WTC11 (cell line): ENCODE measurements at regions not wholly inside any gene's neighbourhood (a gene's known extent, or its start where the extent isn't known, plus 50 kb on each side); places are given as distances from the start of the nearest gene placed in this dataset.

Source experiments
- MXD4 ChIP-seq: fragments of 250-450 bp; sonication (Bioruptor Pico); IDR thresholded peaks from 2 replicates; pipeline ENCODE4 v1.8.0; 2021; ENCODE audit warnings: mild to moderate bottlenecking, moderate library complexity, borderline replicate concordance
- NR2C2 ChIP-seq: sonication (generic); formaldehyde crosslinking; IDR thresholded peaks from 2 replicates; pipeline ENCODE4 v1.8.0; 2022; ENCODE audit warnings: mild to moderate bottlenecking, missing genetic modification reagents
- SMAD3 ChIP-seq: sonication (generic); formaldehyde crosslinking; IDR thresholded peaks from 2 replicates; pipeline ENCODE4 v1.8.0; 2022; ENCODE audit warnings: missing genetic modification reagents, mild to moderate bottlenecking, borderline replicate concordance
- ZNF121 ChIP-seq: sonication (generic); formaldehyde crosslinking; IDR thresholded peaks from 2 replicates; pipeline ENCODE4 v1.8.0; 2023; ENCODE audit warnings: missing genetic modification reagents
- TF ChIP-seq, protein P1 (sequence below): sonication (generic); formaldehyde crosslinking; IDR thresholded peaks from 2 replicates; pipeline ENCODE4 v1.8.0; 2022; ENCODE audit warnings: mild to moderate bottlenecking, missing genetic modification reagents
- TF ChIP-seq, protein P2 (sequence below): fragments of 200-600 bp; IDR thresholded peaks from 2 replicates; pipeline ENCODE4 v1.8.0; 2022; ENCODE audit warnings: antibody characterized with exemption
- TF ChIP-seq, protein P3 (sequence below): sonication (generic); formaldehyde crosslinking; IDR thresholded peaks from 2 replicates; pipeline ENCODE4 v1.8.0; 2022; ENCODE audit warnings: mild to moderate bottlenecking, missing genetic modification reagents

DNA sequence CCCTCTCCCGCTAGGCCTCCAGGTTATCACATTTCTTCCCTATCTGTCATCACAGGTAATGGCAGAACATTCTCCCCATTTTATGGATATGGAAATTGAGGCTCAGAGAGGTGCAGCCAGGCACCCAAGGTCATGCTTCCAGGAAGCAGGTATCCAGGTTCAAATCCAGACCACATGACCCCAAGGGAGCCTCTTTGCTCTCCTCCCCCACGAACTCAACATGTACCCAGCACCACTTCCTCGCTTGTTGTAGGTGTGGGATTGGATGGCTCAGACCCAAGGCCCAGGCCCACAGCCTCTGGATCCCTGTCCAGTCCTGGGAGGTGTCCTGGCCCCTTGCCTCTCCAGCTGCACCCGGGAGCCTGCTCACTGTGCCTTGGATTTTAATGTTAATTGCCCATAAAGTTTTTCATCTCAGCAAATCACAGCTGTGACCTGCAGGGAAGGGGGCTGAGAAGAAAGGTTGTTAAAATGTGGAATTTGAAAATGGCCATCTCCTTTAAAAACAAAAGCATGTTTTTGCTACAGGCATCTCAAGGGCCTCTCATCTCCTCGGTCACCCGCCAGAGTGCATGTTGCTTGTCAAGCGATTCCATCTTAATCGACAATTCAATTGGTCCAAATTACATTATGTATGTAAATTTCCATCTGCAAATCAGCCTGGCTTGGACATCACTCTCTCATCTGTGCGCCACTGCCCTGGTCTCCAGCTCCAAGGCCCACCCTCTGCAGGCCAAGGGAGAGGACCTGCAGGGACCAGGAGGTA lies 205.4 kb upstream of the ZMIZ1 start:
- TF ChIP-seq, protein P1, sequence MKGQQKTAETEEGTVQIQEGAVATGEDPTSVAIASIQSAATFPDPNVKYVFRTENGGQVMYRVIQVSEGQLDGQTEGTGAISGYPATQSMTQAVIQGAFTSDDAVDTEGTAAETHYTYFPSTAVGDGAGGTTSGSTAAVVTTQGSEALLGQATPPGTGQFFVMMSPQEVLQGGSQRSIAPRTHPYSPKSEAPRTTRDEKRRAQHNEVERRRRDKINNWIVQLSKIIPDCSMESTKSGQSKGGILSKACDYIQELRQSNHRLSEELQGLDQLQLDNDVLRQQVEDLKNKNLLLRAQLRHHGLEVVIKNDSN (CRISPR knock-in tag) = no peak
- no peak for TF ChIP-seq NR2C2
- TF ChIP-seq MXD4 (CRISPR knock-in tag) = no peak
- TF ChIP-seq, protein P2, sequence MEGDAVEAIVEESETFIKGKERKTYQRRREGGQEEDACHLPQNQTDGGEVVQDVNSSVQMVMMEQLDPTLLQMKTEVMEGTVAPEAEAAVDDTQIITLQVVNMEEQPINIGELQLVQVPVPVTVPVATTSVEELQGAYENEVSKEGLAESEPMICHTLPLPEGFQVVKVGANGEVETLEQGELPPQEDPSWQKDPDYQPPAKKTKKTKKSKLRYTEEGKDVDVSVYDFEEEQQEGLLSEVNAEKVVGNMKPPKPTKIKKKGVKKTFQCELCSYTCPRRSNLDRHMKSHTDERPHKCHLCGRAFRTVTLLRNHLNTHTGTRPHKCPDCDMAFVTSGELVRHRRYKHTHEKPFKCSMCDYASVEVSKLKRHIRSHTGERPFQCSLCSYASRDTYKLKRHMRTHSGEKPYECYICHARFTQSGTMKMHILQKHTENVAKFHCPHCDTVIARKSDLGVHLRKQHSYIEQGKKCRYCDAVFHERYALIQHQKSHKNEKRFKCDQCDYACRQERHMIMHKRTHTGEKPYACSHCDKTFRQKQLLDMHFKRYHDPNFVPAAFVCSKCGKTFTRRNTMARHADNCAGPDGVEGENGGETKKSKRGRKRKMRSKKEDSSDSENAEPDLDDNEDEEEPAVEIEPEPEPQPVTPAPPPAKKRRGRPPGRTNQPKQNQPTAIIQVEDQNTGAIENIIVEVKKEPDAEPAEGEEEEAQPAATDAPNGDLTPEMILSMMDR = no peak
- TF ChIP-seq, protein P3, sequence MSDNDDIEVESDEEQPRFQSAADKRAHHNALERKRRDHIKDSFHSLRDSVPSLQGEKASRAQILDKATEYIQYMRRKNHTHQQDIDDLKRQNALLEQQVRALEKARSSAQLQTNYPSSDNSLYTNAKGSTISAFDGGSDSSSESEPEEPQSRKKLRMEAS (CRISPR knock-in tag) = no peak
- no peak for TF ChIP-seq ZNF121 (CRISPR knock-in tag)
- no peak for TF ChIP-seq SMAD3 (CRISPR knock-in tag)
